Type B pancreatic cell (in vitro differentiated cells): ENCODE measurements at regions not wholly inside any gene's neighbourhood (a gene's known extent, or its start where the extent isn't known, plus 50 kb on each side); places are given as distances from the start of the nearest gene placed in this dataset.
"Not testable (repeated sequence)": the region's sequence is repeated elsewhere in the genome, so short reads cannot be mapped to it uniquely, and the experiment has no call there.

Source experiments
- DNase-seq: peaks from one replicate; pipeline ENCODE4 v3.0.0; 2021; ENCODE audit warnings: mixed read lengths; ENCODE audit not compliant: unreplicated experiment; ENCODE audit errors: extremely low spot score
- H3K27ac Mint-ChIP-seq: 2 replicates; pipeline ENCODE4 v1.8.0; 2021; ENCODE audit warnings: mild to moderate bottlenecking, mixed read lengths
- H3K27me3 Mint-ChIP-seq: 2 replicates; pipeline ENCODE4 v1.8.0; 2021; ENCODE audit warnings: mixed read lengths
- H3K36me3 Mint-ChIP-seq: 2 replicates; pipeline ENCODE4 v1.8.0; 2021; ENCODE audit warnings: mixed read lengths
- H3K4me1 Mint-ChIP-seq: one replicate; pipeline ENCODE4 v1.8.0; 2021; ENCODE audit warnings: mixed read lengths; ENCODE audit not compliant: unreplicated experiment
- H3K4me3 Mint-ChIP-seq: 2 replicates; pipeline ENCODE4 v1.8.0; 2021; ENCODE audit warnings: mild to moderate bottlenecking, mixed read lengths
- H3K9me3 Mint-ChIP-seq: 2 replicates; pipeline ENCODE4 v1.8.0; 2021; ENCODE audit warnings: mixed read lengths
- TF ChIP-seq, protein P1 (sequence below): fragments of 200-600 bp; sonication (generic); conservative IDR thresholded peaks from 2 replicates; pipeline ENCODE4 v1.5.0; 2021; ENCODE audit warnings: antibody characterized with exemption, mild to moderate bottlenecking

DNA sequence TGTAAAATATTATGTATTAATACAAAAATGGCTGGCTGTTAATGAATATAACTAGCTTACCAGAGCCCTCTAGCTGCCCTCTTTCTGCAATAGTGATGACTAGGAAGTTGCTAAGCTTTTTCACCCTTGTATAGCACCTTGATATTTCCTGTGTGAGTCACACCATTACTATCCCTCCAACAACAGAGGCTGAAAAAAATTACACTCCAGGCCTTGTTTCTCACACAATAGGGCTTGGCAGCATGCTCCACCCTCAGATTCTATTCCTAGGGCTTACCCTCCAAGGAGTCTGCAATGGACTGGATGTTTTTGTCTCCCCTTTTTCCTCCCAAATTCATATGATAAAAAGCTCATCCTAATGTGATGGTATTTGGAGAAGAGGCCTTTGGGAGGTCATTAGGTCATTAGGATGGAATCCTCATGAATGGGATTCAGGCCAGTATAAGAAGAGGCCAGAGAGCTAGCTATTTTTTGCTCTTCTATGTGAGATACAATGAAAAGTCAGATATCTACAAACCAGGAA, 184.6 kb upstream of the MAP1B start:
- TF ChIP-seq, protein P1, sequence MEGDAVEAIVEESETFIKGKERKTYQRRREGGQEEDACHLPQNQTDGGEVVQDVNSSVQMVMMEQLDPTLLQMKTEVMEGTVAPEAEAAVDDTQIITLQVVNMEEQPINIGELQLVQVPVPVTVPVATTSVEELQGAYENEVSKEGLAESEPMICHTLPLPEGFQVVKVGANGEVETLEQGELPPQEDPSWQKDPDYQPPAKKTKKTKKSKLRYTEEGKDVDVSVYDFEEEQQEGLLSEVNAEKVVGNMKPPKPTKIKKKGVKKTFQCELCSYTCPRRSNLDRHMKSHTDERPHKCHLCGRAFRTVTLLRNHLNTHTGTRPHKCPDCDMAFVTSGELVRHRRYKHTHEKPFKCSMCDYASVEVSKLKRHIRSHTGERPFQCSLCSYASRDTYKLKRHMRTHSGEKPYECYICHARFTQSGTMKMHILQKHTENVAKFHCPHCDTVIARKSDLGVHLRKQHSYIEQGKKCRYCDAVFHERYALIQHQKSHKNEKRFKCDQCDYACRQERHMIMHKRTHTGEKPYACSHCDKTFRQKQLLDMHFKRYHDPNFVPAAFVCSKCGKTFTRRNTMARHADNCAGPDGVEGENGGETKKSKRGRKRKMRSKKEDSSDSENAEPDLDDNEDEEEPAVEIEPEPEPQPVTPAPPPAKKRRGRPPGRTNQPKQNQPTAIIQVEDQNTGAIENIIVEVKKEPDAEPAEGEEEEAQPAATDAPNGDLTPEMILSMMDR: no peak
- no peaks in the 10 kb centered on the region for H3K36me3 Mint-ChIP-seq
- no peaks in the 10 kb centered on the region for H3K9me3 Mint-ChIP-seq
- no peak for DNase-seq
- H3K4me1 Mint-ChIP-seq: peaks cover 8% of the 10 kb centered on the region
- peak overlapping the region; percentile 95 for H3K27ac Mint-ChIP-seq
- peak overlapping the region; percentile 15 for H3K4me3 Mint-ChIP-seq
- H3K27me3 Mint-ChIP-seq: no peaks in the 10 kb centered on the region

DNA sequence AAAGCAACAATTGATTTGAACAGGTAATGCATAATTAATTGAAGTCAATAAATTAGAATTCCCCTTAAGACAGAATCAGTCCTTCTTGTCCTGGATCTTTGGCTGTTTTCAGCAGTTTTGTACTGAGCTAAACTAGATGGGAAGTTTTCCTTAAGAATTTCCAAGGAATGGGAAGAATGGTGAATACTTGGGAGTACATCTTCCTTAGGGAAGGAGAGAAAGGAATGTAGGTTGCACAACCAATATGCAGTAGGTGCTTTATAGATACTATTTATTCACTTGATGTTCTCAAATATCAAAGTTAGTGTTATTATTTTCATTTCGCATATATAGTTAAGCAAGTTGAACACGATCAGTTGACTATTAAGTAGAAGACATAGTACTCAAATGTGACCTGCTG, 183.5 kb upstream of the MAP1B start:
- TF ChIP-seq, protein P1: no peak
- Mint-ChIP-seq H3K4me3 (no peak overlapping the region), H3K27ac (peak overlapping the region; percentile 95), H3K36me3 (no peaks in the 10 kb centered on the region), H3K4me1 (peaks cover 8% of the 10 kb centered on the region), H3K9me3 (no peaks in the 10 kb centered on the region), H3K27me3 (no peaks in the 10 kb centered on the region)
- DNase-seq: no peak

DNA sequence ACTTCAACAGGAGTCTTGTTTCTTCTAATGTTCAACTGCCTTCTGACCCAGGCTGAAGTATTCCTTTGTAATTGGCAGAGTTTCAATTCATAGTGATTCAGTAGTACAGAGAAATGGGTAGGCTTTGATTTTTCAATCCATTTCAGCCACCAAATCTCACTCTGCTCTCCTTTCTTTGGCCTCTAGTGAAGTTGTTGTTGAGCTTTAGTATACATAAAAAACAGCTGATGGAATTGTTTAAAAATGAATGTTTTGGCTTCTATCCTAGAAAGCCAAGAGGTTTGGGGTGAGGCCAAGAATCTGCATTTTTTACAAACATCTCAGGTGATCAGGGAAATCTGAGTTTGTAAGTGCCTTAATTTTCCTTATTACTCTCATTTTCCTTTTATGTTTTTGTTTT, 182.9 kb upstream of the MAP1B start:
- Mint-ChIP-seq H3K36me3 (no peaks in the 10 kb centered on the region), H3K27ac (peak overlapping the region; percentile 95), H3K4me1 (peaks cover 8% of the 10 kb centered on the region), H3K9me3 (no peaks in the 10 kb centered on the region), H3K27me3 (no peaks in the 10 kb centered on the region), H3K4me3 (no peak overlapping the region)
- TF ChIP-seq, protein P1: no peak
- no peak for DNase-seq

DNA sequence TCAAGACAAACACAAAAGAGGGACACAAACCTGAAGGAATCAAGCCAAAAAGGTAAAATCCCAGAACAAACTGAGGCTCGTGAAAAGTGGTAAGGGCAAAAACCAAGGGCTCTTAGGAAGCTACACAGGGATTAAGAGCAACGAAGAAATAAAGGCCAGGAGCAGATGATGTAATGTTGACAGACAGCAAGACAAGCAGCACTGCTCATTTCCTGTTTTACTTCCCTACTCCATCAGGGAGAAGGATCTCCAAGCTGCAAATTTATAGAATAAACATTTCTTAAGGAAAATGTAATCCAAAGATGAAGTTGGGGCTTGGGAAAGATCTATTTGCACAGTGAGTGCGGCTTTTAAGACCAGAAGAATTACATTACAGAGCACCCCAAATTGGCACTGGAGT, 182.3 kb upstream of the MAP1B start:
- H3K9me3 Mint-ChIP-seq: no peaks in the 10 kb centered on the region
- no peak overlapping the region for H3K4me3 Mint-ChIP-seq
- peaks cover 4% of the 10 kb centered on the region for H3K27me3 Mint-ChIP-seq
- no peaks in the 10 kb centered on the region for H3K36me3 Mint-ChIP-seq
- peaks cover 8% of the 10 kb centered on the region for H3K4me1 Mint-ChIP-seq
- TF ChIP-seq, protein P1: no peak
- no peak overlapping the region for H3K27ac Mint-ChIP-seq
- no peak for DNase-seq

DNA sequence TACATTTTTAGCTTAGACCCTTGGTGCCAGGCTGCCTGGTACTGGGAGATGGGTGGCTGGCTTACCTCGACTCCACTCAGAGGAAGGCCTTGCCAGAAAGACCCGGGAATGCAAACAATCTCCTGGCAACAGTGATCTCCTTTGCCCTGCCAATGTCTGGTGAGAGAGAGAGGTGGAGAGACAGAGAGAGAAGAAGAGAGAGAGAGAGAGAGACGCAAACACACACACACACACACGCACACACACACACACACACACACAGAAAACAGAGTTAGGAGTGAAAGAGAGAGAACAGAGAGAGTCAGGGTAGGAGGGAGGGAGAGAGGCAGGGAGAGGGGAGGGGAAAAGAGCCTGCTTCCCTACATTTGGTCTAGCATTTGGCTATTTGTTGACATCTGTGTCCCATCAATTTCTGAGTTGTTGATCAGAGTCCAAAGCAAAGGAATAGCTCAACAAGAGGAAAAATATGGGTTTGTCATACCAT, 181.6 kb upstream of the MAP1B start:
- DNase-seq: no peak
- Mint-ChIP-seq H3K4me1 (peaks cover 8% of the 10 kb centered on the region), H3K36me3 (no peaks in the 10 kb centered on the region), H3K27ac (peak overlapping the region; percentile 47), H3K9me3 (no peaks in the 10 kb centered on the region), H3K27me3 (peaks cover 4% of the 10 kb centered on the region), H3K4me3 (no peak overlapping the region)
- TF ChIP-seq, protein P1: no peak

DNA sequence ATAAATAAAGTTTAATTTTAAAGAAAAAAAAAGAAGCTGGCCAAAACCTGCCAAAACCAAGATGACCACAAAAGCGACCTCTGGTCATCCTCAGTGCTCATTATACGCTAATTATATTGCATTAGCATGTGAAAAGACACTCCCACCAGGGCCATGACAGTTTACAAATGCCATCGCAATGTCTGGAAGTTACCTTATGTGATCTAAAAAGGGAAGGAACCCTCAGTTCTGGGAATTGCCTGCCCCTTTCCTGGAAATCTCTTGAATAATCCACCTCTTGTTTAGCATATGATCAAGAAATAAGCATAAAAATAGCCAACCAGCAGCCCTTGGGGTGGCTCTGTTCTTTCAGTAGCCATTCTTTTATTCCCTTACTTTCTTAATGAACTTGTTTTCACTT, 178.3 kb upstream of the MAP1B start:
- no peak overlapping the region for H3K27ac Mint-ChIP-seq
- H3K4me1 Mint-ChIP-seq: peaks cover 18% of the 10 kb centered on the region
- DNase-seq: no peak
- H3K9me3 Mint-ChIP-seq: no peaks in the 10 kb centered on the region
- H3K27me3 Mint-ChIP-seq: peaks cover 8% of the 10 kb centered on the region
- no peaks in the 10 kb centered on the region for H3K36me3 Mint-ChIP-seq
- no peak overlapping the region for H3K4me3 Mint-ChIP-seq
- TF ChIP-seq, protein P1: no peak

DNA sequence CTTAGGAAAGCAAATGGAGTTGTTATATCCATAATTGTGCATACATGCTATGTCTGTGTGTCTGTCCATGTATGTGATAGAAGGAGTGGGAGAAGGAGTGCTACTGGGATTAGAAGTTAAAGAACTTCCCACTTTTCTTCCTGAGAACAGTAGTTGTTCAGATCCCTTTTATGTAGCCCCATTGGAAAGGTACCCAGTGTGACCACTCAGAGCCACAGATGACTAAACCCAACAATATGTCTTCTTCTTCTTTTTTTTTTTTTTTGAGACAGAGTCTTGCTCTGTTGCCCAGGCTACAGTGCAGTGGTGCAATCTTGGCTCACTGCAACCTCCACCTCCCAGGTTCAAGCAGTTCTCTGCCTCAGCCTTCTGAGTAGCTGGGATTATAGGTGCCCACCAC, 176.7 kb upstream of the MAP1B start:
- not testable (repeated sequence) for H3K9me3 Mint-ChIP-seq, H3K4me3 Mint-ChIP-seq, H3K36me3 Mint-ChIP-seq, H3K27me3 Mint-ChIP-seq, H3K27ac Mint-ChIP-seq, DNase-seq
- H3K4me1 Mint-ChIP-seq: peaks cover 14% of the 10 kb centered on the region
